Nephron progenitor cell (in vitro differentiated cells): ENCODE measurements at regions not wholly inside any gene's neighbourhood (a gene's known extent, or its start where the extent isn't known, plus 50 kb on each side); places are given as distances from the start of the nearest gene placed in this dataset.

Experiments
- DNase-seq: peaks from one replicate; pipeline ENCODE4 v3.0.0; 2021
- H3K27ac Mint-ChIP-seq: 2 replicates; pipeline ENCODE4 v1.8.0; 2021; ENCODE audit warnings: mild to moderate bottlenecking, moderate library complexity, mixed read lengths
- H3K27me3 Mint-ChIP-seq: 2 replicates; pipeline ENCODE4 v1.8.0; 2021; ENCODE audit warnings: mild to moderate bottlenecking, low read depth, mixed read lengths; ENCODE audit not compliant: poor library complexity
- H3K36me3 Mint-ChIP-seq: 2 replicates; pipeline ENCODE4 v1.8.0; 2021; ENCODE audit warnings: low read depth, mixed read lengths
- H3K4me1 Mint-ChIP-seq: 2 replicates; pipeline ENCODE4 v1.8.0; 2021; ENCODE audit warnings: mixed read lengths
- H3K4me3 Mint-ChIP-seq: 2 replicates; pipeline ENCODE4 v1.8.0; 2021; ENCODE audit warnings: mild to moderate bottlenecking, moderate library complexity, mixed read lengths
- H3K9me3 Mint-ChIP-seq: 2 replicates; pipeline ENCODE4 v1.8.0; 2021; ENCODE audit warnings: mild to moderate bottlenecking, moderate library complexity, mixed read lengths
- TF ChIP-seq, protein P1 (sequence below): fragments of 200-600 bp; sonication (generic); IDR thresholded peaks from 2 replicates; pipeline ENCODE4 v1.5.0; 2021; ENCODE audit warnings: antibody characterized with exemption

- H3K4me1 Mint-ChIP-seq = peaks cover 19% of the 10 kb centered on the region
- DNase-seq = no peak
- H3K27me3 Mint-ChIP-seq = peaks cover 3% of the 10 kb centered on the region
- H3K36me3 Mint-ChIP-seq = no peaks in the 10 kb centered on the region
- H3K4me3 Mint-ChIP-seq = no peak overlapping the region
- TF ChIP-seq, protein P1, sequence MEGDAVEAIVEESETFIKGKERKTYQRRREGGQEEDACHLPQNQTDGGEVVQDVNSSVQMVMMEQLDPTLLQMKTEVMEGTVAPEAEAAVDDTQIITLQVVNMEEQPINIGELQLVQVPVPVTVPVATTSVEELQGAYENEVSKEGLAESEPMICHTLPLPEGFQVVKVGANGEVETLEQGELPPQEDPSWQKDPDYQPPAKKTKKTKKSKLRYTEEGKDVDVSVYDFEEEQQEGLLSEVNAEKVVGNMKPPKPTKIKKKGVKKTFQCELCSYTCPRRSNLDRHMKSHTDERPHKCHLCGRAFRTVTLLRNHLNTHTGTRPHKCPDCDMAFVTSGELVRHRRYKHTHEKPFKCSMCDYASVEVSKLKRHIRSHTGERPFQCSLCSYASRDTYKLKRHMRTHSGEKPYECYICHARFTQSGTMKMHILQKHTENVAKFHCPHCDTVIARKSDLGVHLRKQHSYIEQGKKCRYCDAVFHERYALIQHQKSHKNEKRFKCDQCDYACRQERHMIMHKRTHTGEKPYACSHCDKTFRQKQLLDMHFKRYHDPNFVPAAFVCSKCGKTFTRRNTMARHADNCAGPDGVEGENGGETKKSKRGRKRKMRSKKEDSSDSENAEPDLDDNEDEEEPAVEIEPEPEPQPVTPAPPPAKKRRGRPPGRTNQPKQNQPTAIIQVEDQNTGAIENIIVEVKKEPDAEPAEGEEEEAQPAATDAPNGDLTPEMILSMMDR = no peak
- no peaks in the 10 kb centered on the region for H3K9me3 Mint-ChIP-seq
- no peak overlapping the region for H3K27ac Mint-ChIP-seq
Observed at GRCh38 chr9:115289757-115290208, 171.8 kb upstream of the TNC start.

- no peak for DNase-seq
- H3K9me3 Mint-ChIP-seq = no peaks in the 10 kb centered on the region
- no peaks in the 10 kb centered on the region for H3K36me3 Mint-ChIP-seq
- H3K27me3 Mint-ChIP-seq = peaks cover 3% of the 10 kb centered on the region
- H3K4me3 Mint-ChIP-seq = no peak overlapping the region
- H3K27ac Mint-ChIP-seq = no peak overlapping the region
- peaks cover 19% of the 10 kb centered on the region for H3K4me1 Mint-ChIP-seq
- TF ChIP-seq, protein P1 = no peak
Observed at GRCh38 chr9:115291841-115292240, 173.9 kb upstream of the TNC start.

GRCh38 chr9:115292584-115293279, 174.8 kb upstream of the TNC start:
- Mint-ChIP-seq H3K4me1 (peaks cover 19% of the 10 kb centered on the region), H3K27me3 (peaks cover 3% of the 10 kb centered on the region), H3K27ac (no peak overlapping the region), H3K4me3 (no peak overlapping the region), H3K36me3 (no peaks in the 10 kb centered on the region), H3K9me3 (no peaks in the 10 kb centered on the region)
- TF ChIP-seq, protein P1 = no peak
- no peak for DNase-seq

- TF ChIP-seq, protein P1 = no peak
- H3K9me3 Mint-ChIP-seq = no peaks in the 10 kb centered on the region
- no peak overlapping the region for H3K4me3 Mint-ChIP-seq
- no peak for DNase-seq
- H3K36me3 Mint-ChIP-seq = no peaks in the 10 kb centered on the region
- no peak overlapping the region for H3K27ac Mint-ChIP-seq
- peaks cover 19% of the 10 kb centered on the region for H3K4me1 Mint-ChIP-seq
- H3K27me3 Mint-ChIP-seq = peaks cover 5% of the 10 kb centered on the region
Observed at GRCh38 chr9:115295734-115296133, 177.8 kb upstream of the TNC start.

DNA sequence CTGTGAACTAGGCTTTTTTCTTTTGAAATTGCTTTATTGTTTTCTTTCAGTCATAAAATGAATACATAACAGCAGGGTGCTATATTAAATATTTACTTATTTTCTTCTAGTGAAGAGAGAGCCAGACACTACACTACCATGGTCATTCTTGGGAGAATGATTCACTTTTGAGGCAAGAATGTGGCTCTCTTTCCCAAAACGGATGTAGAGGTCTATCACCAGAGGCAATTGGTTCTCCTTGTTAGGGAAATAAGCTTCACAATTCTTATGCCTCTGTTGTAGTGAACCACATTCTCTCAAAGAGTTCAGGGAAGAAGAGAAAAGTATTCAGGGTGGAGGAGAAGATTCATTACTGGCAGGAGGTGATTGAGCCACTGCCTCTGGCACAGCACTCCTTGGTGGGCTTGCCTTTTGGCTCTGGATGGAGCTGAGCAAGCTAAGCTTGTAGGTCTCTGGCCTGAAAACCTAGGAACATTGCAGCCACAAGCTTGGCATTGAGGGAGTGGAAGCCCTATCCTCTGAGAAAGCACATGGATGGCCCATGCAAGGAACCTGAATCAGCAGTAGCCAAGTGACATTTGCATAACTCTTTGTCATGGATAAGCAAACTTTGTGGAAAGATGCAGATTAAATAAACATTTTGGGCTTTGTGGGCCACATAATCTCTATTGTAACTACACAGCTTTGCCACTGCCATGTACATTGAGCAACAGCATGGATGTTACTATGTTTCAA, 179.0 kb upstream of the TNC start:
- no peaks in the 10 kb centered on the region for H3K9me3 Mint-ChIP-seq
- no peaks in the 10 kb centered on the region for H3K36me3 Mint-ChIP-seq
- no peak overlapping the region for H3K4me3 Mint-ChIP-seq
- no peak overlapping the region for H3K27ac Mint-ChIP-seq
- TF ChIP-seq, protein P1 = no peak
- DNase-seq = no peak
- H3K4me1 Mint-ChIP-seq = peaks cover 13% of the 10 kb centered on the region
- H3K27me3 Mint-ChIP-seq = peaks cover 2% of the 10 kb centered on the region
